ENCODE measurements at regions not wholly inside any gene's neighbourhood (a gene's known extent, or its start where the extent isn't known, plus 50 kb on each side); places are given as distances from the start of the nearest gene placed in this dataset.

GRCh38 chr6:77183447-77183846 lies 279.8 kb downstream of the HTR1B start:
- Histone ChIP-seq H3K36me3 (no peaks in the 10 kb centered on the region), H3K4me1 (no peaks in the 10 kb centered on the region), H3K27ac (no peak overlapping the region), H3K27me3 (no peaks in the 10 kb centered on the region), H3K9me3 (no peaks in the 10 kb centered on the region), H3K4me3 (no peak overlapping the region)
- no peak for DNase-seq
- no peak for ATAC-seq
- in situ Hi-C loops (cut with MboI; ENCODE audit: low sequenced_read_pairs in 4 of 4) (no loop called here), intact Hi-C loops (cut with DNase I; ENCODE audit: low total_unique reads) (no loop called here)
- TF ChIP-seq CTCF (IDR thresholded peaks at IDR 0.05 in 4 of 5, conservative IDR thresholded peaks at IDR 0.05 in 1 of 5), result no peak
- TF ChIP-seq POLR2A (IDR thresholded peaks at IDR 0.05), result no peak

GRCh38 chr6:77181749-77182148 lies 281.5 kb downstream of the HTR1B start:
- no peak for ATAC-seq
- Histone ChIP-seq H3K9me3 (no peaks in the 10 kb centered on the region), H3K4me3 (no peak overlapping the region), H3K4me1 (no peaks in the 10 kb centered on the region), H3K36me3 (no peaks in the 10 kb centered on the region), H3K27ac (no peak overlapping the region), H3K27me3 (no peaks in the 10 kb centered on the region)
- in situ Hi-C loops (cut with MboI; ENCODE audit: low sequenced_read_pairs in 4 of 4) (no loop called here), intact Hi-C loops (cut with DNase I; ENCODE audit: low total_unique reads) (no loop called here)
- DNase-seq, result no peak
- TF ChIP-seq CTCF (IDR thresholded peaks at IDR 0.05 in 4 of 5, conservative IDR thresholded peaks at IDR 0.05 in 1 of 5) (no peak), POLR2A (IDR thresholded peaks at IDR 0.05) (no peak)

GRCh38 chr6:77180326-77180725 lies 283.0 kb downstream of the HTR1B start:
- no peak for ATAC-seq
- intact Hi-C loops (cut with DNase I; ENCODE audit: low total_unique reads), result no loop called here
- H3K9me3 ChIP-seq, result no peaks in the 10 kb centered on the region
- no peak overlapping the region for H3K27ac ChIP-seq
- in situ Hi-C loops (cut with MboI; ENCODE audit: low sequenced_read_pairs in 4 of 4), result no loop called here
- TF ChIP-seq POLR2A (IDR thresholded peaks at IDR 0.05) (no peak), CTCF (IDR thresholded peaks at IDR 0.05 in 4 of 5, conservative IDR thresholded peaks at IDR 0.05 in 1 of 5) (no peak)
- H3K4me3 ChIP-seq, result no peak overlapping the region
- H3K27me3 ChIP-seq, result no peaks in the 10 kb centered on the region
- no peaks in the 10 kb centered on the region for H3K4me1 ChIP-seq
- no peak for DNase-seq
- H3K36me3 ChIP-seq, result no peaks in the 10 kb centered on the region

GRCh38 chr6:77178821-77179220 lies 284.5 kb downstream of the HTR1B start:
- TF ChIP-seq CTCF (IDR thresholded peaks at IDR 0.05 in 4 of 5, conservative IDR thresholded peaks at IDR 0.05 in 1 of 5) (no peak), POLR2A (IDR thresholded peaks at IDR 0.05) (no peak)
- no peaks in the 10 kb centered on the region for H3K9me3 ChIP-seq
- H3K27me3 ChIP-seq, result no peaks in the 10 kb centered on the region
- H3K36me3 ChIP-seq, result no peaks in the 10 kb centered on the region
- H3K27ac ChIP-seq, result no peak overlapping the region
- ATAC-seq (no peak), DNase-seq (no peak)
- in situ Hi-C loops (cut with MboI; ENCODE audit: low sequenced_read_pairs in 4 of 4), result no loop called here
- H3K4me3 ChIP-seq, result no peak overlapping the region
- intact Hi-C loops (cut with DNase I; ENCODE audit: low total_unique reads), result no loop called here
- no peaks in the 10 kb centered on the region for H3K4me1 ChIP-seq

- intact Hi-C loops (cut with DNase I; ENCODE audit: low total_unique reads) (no loop called here), in situ Hi-C loops (cut with MboI; ENCODE audit: low sequenced_read_pairs in 4 of 4) (no loop called here)
- Histone ChIP-seq H3K27me3 (no peaks in the 10 kb centered on the region), H3K4me3 (no peak overlapping the region), H3K27ac (no peak overlapping the region), H3K9me3 (no peaks in the 10 kb centered on the region), H3K36me3 (no peaks in the 10 kb centered on the region), H3K4me1 (no peaks in the 10 kb centered on the region)
- no peak for TF ChIP-seq POLR2A (IDR thresholded peaks at IDR 0.05)
- no peak for TF ChIP-seq CTCF (IDR thresholded peaks at IDR 0.05 in 4 of 5, conservative IDR thresholded peaks at IDR 0.05 in 1 of 5)
- no peak for ATAC-seq
- DNase-seq, result no peak
Measured at GRCh38 chr6:77177470-77177869, 285.8 kb downstream of the HTR1B start.

Data from gastrocnemius medialis (tissue), 4 donors.